ENCODE measurements at regions not wholly inside any gene's neighbourhood (a gene's known extent, or its start where the extent isn't known, plus 50 kb on each side); places are given as distances from the start of the nearest gene placed in this dataset.
"Not testable (repeated sequence)": the region's sequence is repeated elsewhere in the genome, so short reads cannot be mapped to it uniquely, and the experiment has no call there.

GRCh38 chr20:58033026-58033536 lies 195.4 kb downstream of the ANKRD60 start:
- DNase-seq: no peak

GRCh38 chr20:58032599-58032998 lies 195.9 kb downstream of the ANKRD60 start:
- DNase-seq: no peak

DNA sequence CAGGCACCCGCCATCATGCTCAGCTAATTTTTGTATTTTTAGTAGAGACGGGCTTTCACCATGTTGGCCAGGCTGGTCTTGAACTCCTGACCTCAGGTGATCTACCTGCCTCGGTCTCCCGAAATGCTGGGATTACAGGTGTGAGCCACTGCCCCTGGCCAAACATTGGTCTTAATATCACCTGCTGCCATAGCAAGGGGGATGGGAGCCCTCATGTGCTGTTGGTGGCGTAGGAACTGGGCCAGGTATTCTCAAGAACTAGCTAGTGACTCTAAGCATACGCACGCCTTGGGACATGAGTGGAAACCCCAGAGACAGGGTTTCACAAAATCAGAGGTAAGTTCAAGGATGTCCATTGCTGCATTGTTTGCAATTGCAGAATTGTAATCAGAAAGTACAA lies 197.1 kb downstream of the ANKRD60 start:
- DNase-seq: not testable (repeated sequence)

DNA sequence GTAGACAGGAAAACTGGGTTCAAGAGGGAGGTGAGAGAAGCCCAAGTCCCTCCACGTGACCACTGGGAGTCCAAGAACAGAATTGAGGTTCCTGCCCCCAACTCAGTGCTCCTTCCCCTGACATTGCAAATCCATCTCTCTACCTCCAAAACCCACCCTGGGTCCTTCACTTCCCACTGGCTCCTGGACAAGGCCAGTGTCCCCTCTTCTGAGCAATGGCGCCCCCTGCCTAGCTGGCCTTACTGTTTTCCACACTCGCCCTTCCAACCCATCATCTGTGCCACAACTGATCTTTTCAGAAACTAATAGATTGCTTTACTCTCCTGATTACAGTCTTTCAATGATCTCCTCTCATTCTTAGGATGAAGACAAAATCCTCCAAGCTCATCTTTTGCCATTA lies 200.3 kb downstream of the ANKRD60 start:
- peak; percentile 19 for DNase-seq

DNA sequence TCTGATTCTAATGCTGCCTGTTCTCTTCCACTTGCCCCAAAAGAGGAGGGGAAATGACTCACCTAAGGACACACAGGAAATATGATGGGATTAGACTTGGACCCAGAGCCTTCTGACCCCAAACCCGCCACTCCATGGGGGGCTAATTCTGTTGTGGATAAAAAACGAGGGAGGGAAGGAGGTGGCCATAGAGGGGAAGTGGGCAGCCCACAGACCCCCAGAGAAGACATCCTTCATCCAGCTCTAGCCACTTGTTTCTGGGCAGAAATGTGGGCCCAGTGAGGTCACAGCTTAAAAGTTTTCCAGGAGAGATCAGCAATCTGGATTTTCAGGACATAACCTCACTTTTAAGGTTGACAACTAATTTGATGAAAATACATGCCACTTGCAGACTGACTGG lies 202.1 kb downstream of the ANKRD60 start:
- no peak for DNase-seq

DNA sequence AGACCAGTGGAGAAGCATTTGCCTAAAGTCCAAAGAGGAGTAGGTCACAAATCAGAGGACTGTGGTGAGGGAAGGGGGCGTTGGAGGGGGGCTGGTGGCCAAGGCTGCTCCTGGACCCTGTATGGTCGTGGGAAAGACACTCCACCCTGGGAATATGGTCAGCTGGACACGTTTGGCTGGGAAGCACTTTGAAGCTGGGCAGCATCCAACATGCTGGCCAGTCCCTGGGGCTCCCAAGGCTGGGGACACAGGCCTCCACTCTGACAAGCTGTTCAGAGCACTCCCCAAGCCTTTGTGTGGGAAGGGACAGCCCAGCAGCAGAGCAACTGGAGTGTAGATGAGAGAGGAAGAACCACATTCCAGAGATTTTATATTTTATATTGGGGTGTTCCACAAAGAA lies 203.2 kb downstream of the ANKRD60 start:
- DNase-seq: peak; percentile 39

DNA sequence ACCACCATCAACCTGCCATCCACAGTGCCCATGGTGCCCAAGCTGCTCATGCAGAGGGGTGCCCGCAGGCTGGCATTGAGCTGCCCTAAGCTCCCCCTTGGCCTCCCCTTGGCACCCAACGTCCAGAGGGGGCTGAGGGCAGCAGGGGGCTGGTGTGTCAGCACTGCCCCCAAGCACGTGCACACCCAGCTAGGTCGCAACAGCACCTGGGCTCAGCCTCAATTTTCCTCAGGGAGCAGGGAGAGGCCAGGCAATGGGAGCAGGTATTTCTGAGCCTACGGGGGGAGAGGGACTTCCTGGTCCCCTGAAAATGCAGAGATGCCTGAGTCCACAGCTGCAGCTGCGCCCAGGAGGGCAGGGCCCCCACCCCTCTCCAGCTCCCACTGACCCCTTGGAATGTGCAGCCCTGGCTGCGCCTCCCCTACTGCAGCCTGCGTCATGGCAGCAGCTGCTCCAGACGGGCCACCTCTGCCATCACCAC lies 204.2 kb downstream of the ANKRD60 start:
- DNase-seq: peak; percentile 30

- peak; percentile 19 for DNase-seq
Observed at GRCh38 chr20:58023781-58024180, 204.7 kb downstream of the ANKRD60 start.

GRCh38 chr20:58023346-58023745 lies 205.1 kb downstream of the ANKRD60 start:
- peak; percentile 31 for DNase-seq

- DNase-seq: no peak
Observed at GRCh38 chr20:58022711-58023110, 205.7 kb downstream of the ANKRD60 start.

DNA sequence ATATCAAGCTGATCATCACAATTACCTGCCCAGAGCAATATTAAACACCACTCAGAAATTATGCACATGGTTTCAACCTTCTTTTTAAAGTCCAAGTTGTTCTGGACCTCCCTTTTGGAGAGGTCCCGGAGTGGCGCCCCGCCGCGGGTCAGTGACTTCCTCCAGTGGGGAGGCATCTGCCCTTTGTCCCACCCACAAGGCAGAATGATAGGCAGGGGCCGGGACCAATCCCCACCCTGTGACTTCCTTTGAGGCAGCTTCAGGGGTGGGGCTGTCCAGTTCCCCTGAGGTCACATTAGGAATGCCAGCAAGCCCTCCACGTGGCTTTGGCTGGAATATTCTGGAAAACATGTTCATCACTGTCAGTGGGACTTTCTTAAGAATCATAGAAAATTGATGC lies 207.0 kb downstream of the ANKRD60 start:
- DNase-seq: peak; percentile 44

DNA sequence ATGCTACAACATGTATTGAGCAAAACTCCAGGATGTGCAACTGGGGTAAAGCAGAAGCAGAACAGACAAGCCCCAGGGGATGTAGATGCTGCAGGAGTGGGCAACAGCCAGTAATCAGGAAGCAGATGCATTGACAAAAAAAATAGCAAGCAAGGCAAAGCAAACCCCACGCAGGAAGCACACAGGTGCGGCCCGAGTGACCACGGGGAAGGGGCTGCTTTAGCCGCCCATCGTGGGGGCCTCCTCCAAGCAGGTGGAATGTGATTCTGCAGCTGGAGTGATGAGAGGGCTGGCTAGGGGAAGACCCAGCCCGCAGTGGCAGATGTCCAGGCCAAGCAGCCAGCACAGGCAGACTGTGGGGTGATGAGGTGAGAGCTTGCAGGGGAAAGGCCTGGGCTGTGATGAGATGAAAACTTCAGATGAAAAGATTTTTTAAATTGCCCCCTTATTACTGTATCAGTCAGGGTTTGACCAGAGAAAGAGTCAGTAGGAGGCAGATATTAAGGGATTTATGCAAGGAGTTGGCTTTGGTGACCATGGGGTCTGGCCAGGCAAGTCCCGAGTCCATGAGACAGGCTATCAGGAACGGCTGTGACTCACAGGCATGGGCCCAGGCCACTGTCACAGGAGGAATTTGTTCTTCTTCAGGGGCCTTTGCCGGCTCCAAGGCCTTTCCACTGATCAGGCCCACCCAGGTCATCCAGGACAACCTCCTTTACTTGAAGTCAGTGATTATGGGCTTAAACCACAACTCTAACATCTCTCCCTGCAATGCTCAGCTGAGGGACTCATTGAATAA lies 207.6 kb downstream of the ANKRD60 start:
- peak; percentile 41 for DNase-seq

GRCh38 chr20:58019850-58020625 lies 208.4 kb downstream of the ANKRD60 start:
- DNase-seq: peak; percentile 40

- DNase-seq: peak; percentile 36
Observed at GRCh38 chr20:58019027-58019849, 209.2 kb downstream of the ANKRD60 start.

- no peak for DNase-seq
Observed at GRCh38 chr20:58018590-58018989, 209.9 kb downstream of the ANKRD60 start.

- DNase-seq: peak; percentile 40
Observed at GRCh38 chr20:58017970-58018530, 210.4 kb downstream of the ANKRD60 start.

GRCh38 chr20:58017231-58017969 lies 211.1 kb downstream of the ANKRD60 start:
- DNase-seq: peak; percentile 42

DNA sequence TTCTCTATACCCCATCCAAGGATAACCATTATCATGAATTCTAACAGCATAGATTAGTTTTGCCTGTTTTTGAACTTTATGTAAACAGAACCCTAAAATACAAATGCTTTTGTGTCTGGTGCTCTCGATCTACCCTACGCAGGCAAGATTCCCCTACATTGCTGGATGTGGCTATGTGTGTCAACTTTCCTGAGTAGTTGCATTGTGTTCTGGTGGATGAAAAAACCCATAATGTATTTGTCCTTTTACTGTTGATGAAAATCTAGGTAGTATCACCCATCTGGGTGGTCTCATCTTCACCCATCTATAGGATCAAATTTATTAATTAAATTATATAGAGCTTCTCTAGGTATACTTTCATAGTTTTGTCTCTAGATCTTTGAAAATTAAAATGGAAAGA lies 211.7 kb downstream of the ANKRD60 start:
- DNase-seq: no peak

DNA sequence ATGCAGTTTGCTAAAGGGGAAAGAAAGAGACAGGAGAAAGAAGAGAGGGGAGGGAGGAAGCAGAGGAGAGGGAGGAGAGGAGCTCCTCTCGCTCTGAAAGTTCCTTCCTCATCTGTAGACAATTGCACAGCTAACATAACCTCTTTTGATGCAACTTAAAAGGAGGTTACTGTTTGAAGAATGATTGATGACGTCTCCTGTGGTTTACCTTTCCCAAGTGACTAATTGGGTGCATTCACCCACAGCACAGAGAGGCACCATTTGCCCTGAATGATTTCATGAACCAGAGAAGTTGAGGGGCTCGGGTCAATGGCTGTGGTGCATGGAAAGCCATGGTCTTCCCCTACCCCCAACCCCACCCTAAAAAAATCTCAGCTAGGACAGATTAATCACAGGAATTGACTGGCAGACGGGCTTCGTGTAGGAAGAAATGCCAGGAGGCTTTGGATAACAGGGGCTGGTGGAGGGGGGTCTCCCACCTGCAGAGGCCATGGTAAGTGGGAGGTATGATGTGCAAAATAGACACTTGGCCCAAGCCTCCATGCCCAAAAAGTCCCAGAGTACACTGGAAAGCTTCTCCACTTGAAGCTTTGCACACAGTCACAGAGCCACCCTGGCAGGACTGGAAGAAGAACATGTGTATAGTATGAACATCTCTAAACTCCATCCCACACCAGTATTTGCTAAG lies 213.7 kb downstream of the ANKRD60 start:
- DNase-seq: peak; percentile 3

DNA sequence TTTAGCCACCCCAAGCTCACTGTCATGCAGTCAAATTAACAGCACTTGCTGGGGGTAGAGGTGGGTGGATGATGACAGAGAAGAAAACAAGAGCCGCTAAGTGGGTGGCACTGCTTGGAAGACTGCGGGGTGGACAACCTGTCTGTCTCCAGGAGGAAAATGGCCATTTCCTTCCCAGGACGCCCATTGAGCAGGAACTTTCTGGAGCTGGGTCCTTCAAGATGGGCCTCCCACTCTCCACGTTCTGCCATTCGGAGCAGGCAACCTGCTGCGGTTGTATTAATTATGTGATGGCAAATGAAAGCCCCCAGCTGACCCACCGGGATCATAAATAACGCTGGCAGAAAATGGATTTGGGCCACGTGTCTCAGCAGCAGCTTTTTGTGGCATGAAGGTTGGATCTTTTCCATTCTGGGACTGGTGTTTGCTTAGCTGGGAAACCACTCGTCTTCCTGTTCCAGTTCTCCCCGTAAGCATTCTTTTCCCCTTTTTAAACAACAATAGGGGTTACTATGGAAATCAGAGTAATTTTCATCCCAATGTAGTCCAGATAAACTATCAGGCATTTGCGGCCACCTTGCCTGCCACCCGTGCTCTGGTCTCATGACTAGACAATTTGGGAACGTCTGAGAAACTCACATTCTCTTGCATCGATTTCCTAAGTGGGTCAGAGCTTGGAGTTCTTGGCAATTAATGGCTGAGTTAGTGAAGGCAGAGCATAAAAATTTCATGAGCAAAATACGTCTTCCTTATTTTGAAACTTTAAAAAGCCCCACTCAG lies 215.5 kb downstream of the ANKRD60 start:
- peak; percentile 32 for DNase-seq
